HCT116 (cell line): ENCODE measurements at regions not wholly inside any gene's neighbourhood (a gene's known extent, or its start where the extent isn't known, plus 50 kb on each side); places are given as distances from the start of the nearest gene placed in this dataset.

Experiments
- CTCF ChIP-seq, 3 experiments: fragments of 200-600 bp in 1 of 3; sonication (generic) in 1 of 3; IDR thresholded peaks in 2 of 3; conservative IDR thresholded peaks in 1 of 3; 2 replicates each; pipeline ENCODE4 v1.5.1; 2012 to 2017; ENCODE audit warnings: low read depth in 2 of 3, low read length in 2 of 3, antibody characterized with exemption in 1 of 3, borderline replicate concordance in 1 of 3, control low read depth in 1 of 3, mild to moderate bottlenecking in 1 of 3, mixed read lengths in 1 of 3, mixed run types in 1 of 3, moderate library complexity in 1 of 3; ENCODE audit not compliant: insufficient read depth in 1 of 3
- EGR1 ChIP-seq: IDR thresholded peaks from 2 replicates; pipeline ENCODE4 v1.6.1; 2012; ENCODE audit warnings: low read depth
- EZH2phosphoT487 ChIP-seq: fragments of 200-600 bp; IDR thresholded peaks from 2 replicates; pipeline ENCODE4 v1.6.1; 2018; ENCODE audit warnings: antibody characterized with exemption, borderline replicate concordance
- JUND ChIP-seq: IDR thresholded peaks from 2 replicates; pipeline ENCODE4 v1.6.1; 2012
- POLR2A ChIP-seq: IDR thresholded peaks from 2 replicates; pipeline ENCODE4 v1.7.0; 2011; ENCODE audit warnings: borderline replicate concordance; ENCODE audit not compliant: insufficient read depth, insufficient read length; ENCODE audit errors: extremely low read depth
- POLR2AphosphoS5 ChIP-seq: IDR thresholded peaks from 2 replicates; pipeline ENCODE4 v1.6.1; 2011; ENCODE audit warnings: mild to moderate bottlenecking, low read depth, low read length, moderate library complexity
- RAD21 ChIP-seq: IDR thresholded peaks from 2 replicates; pipeline ENCODE4 v1.6.1; 2012; ENCODE audit warnings: low read depth, mild to moderate bottlenecking
- REST ChIP-seq: IDR thresholded peaks from 2 replicates; pipeline ENCODE4 v1.6.1; 2012; ENCODE audit warnings: low read depth
- SIN3A ChIP-seq: IDR thresholded peaks from 2 replicates; pipeline ENCODE4 v1.6.1; 2012; ENCODE audit warnings: low read depth
- SRF ChIP-seq: IDR thresholded peaks from 2 replicates; pipeline ENCODE4 v1.6.1; 2012; ENCODE audit warnings: low read depth
- YY1 ChIP-seq: IDR thresholded peaks from 2 replicates; pipeline ENCODE4 v1.6.1; 2011; ENCODE audit warnings: low read length, low read depth, moderate library complexity, mild to moderate bottlenecking; ENCODE audit not compliant: insufficient replicate concordance; ENCODE audit errors: extremely low read depth
- ZFX ChIP-seq: fragments of 450-650 bp; IDR thresholded peaks from 2 replicates; pipeline ENCODE4 v1.6.1; 2017
- ZNF274 ChIP-seq: fragments of 200-500 bp; sonication (Bioruptor generic); IDR thresholded peaks from 2 replicates; pipeline ENCODE4 v1.6.1; 2014; ENCODE audit warnings: mild to moderate bottlenecking, low read depth, low read length, inconsistent platforms

GRCh38 chr6:153790876-153791473 lies 248.1 kb upstream of the OPRM1 start:
- TF ChIP-seq POLR2AphosphoS5, result no peak
- TF ChIP-seq ZFX, result no peak
- TF ChIP-seq CTCF (IDR thresholded peaks at IDR 0.05 in 2 of 3, conservative IDR thresholded peaks at IDR 0.05 in 1 of 3; ENCODE audit: borderline replicate concordance in 1 of 3, insufficient read depth in 1 of 3, low read depth in 2 of 3, low read length in 2 of 3), result peak; percentile 8 to 57 (median 27); a peak in 3 of 6 replicates
- no peak for TF ChIP-seq SIN3A
- no peak for TF ChIP-seq EZH2phosphoT487
- no peak for TF ChIP-seq YY1
- TF ChIP-seq POLR2A, result no peak
- no peak for TF ChIP-seq JUND
- no peak for TF ChIP-seq ZNF274
- no peak for TF ChIP-seq SRF
- peak; percentile 38; the same call in 1 of the 2 replicates for TF ChIP-seq RAD21
- TF ChIP-seq EGR1, result no peak
- no peak for TF ChIP-seq REST
